HEK293 (cell line): ENCODE measurements at regions not wholly inside any gene's neighbourhood (a gene's known extent, or its start where the extent isn't known, plus 50 kb on each side); places are given as distances from the start of the nearest gene placed in this dataset.
A peak's percentile ranks its signal among the peaks of the same experiment; 100 is the strongest.

Experiments used
- ELK4 ChIP-seq: IDR thresholded peaks from 2 replicates; pipeline ENCODE4 v1.6.1; 2011; ENCODE audit warnings: mild to moderate bottlenecking, low read depth, low read length, borderline replicate concordance
- GLI4 ChIP-seq: fragments of 450-650 bp; formaldehyde crosslinking; IDR thresholded peaks from 2 replicates; pipeline ENCODE4 v1.5.1; 2016; ENCODE audit warnings: missing biosample characterization, missing genetic modification characterization
- KLF1 ChIP-seq: fragments of 450-650 bp; formaldehyde crosslinking; IDR thresholded peaks from 2 replicates; pipeline ENCODE4 v1.5.1; 2016; ENCODE audit warnings: missing biosample characterization, missing genetic modification characterization
- PRDM2 ChIP-seq: fragments of 450-650 bp; formaldehyde crosslinking; IDR thresholded peaks from 2 replicates; pipeline ENCODE4 v1.5.1; 2016; ENCODE audit warnings: missing biosample characterization, missing genetic modification characterization, borderline replicate concordance
- SP3 ChIP-seq: fragments of 450-650 bp; formaldehyde crosslinking; IDR thresholded peaks from 2 replicates; pipeline ENCODE4 v1.5.1; 2016; ENCODE audit warnings: missing biosample characterization, missing genetic modification characterization
- ZBTB20 ChIP-seq: fragments of 450-650 bp; formaldehyde crosslinking; IDR thresholded peaks from 2 replicates; pipeline ENCODE4 v1.5.1; 2016; ENCODE audit warnings: missing biosample characterization, missing genetic modification characterization
- ZBTB49 ChIP-seq: fragments of 450-650 bp; formaldehyde crosslinking; IDR thresholded peaks from 2 replicates; pipeline ENCODE4 v1.5.1; 2016; ENCODE audit warnings: missing biosample characterization, missing genetic modification characterization, low read depth
- ZBTB8A ChIP-seq: fragments of 450-650 bp; formaldehyde crosslinking; IDR thresholded peaks from 2 replicates; pipeline ENCODE4 v1.5.1; 2016; ENCODE audit warnings: missing biosample characterization, missing genetic modification characterization
- ZNF202 ChIP-seq: fragments of 450-650 bp; formaldehyde crosslinking; IDR thresholded peaks from 2 replicates; pipeline ENCODE4 v1.5.1; 2016; ENCODE audit warnings: missing biosample characterization, missing genetic modification characterization, borderline replicate concordance
- ZNF223 ChIP-seq: fragments of 450-650 bp; formaldehyde crosslinking; IDR thresholded peaks from 2 replicates; pipeline ENCODE4 v1.5.1; 2016; ENCODE audit warnings: missing biosample characterization, missing genetic modification characterization
- ZNF350 ChIP-seq: fragments of 450-650 bp; formaldehyde crosslinking; IDR thresholded peaks from 2 replicates; pipeline ENCODE4 v1.5.0; 2017; ENCODE audit warnings: missing biosample characterization, mild to moderate bottlenecking, missing genetic modification characterization
- ZNF37A ChIP-seq: fragments of 450-650 bp; IDR thresholded peaks from 2 replicates; pipeline ENCODE4 v1.5.1; 2018; ENCODE audit warnings: missing biosample characterization, missing genetic modification characterization
- ZNF391 ChIP-seq: fragments of 450-650 bp; formaldehyde crosslinking; IDR thresholded peaks from 2 replicates; pipeline ENCODE4 v1.5.1; 2016; ENCODE audit warnings: low read depth, missing biosample characterization, missing genetic modification characterization, borderline replicate concordance
- ZNF423 ChIP-seq: fragments of 450-650 bp; formaldehyde crosslinking; IDR thresholded peaks from 2 replicates; pipeline ENCODE4 v1.5.1; 2016; ENCODE audit warnings: missing biosample characterization, missing genetic modification characterization
- ZNF426 ChIP-seq: fragments of 450-650 bp; formaldehyde crosslinking; IDR thresholded peaks from 2 replicates; pipeline ENCODE4 v1.5.1; 2017; ENCODE audit warnings: missing biosample characterization, missing genetic modification characterization, mild to moderate bottlenecking, inconsistent platforms, moderate library complexity
- ZNF529 ChIP-seq: fragments of 450-650 bp; formaldehyde crosslinking; IDR thresholded peaks from 2 replicates; pipeline ENCODE4 v1.5.1; 2017; ENCODE audit warnings: missing genetic modification characterization, missing biosample characterization; ENCODE audit not compliant: insufficient replicate concordance
- ZNF544 ChIP-seq: fragments of 450-650 bp; formaldehyde crosslinking; IDR thresholded peaks from 2 replicates; pipeline ENCODE4 v1.5.0; 2017; ENCODE audit warnings: missing biosample characterization, missing genetic modification characterization
- ZNF561 ChIP-seq: fragments of 450-650 bp; IDR thresholded peaks from 2 replicates; pipeline ENCODE4 v1.5.1; 2018; ENCODE audit warnings: missing biosample characterization, missing genetic modification characterization, borderline replicate concordance
- ZNF629 ChIP-seq: fragments of 450-650 bp; formaldehyde crosslinking; IDR thresholded peaks from 2 replicates; pipeline ENCODE4 v1.5.1; 2017; ENCODE audit warnings: missing biosample characterization, missing genetic modification characterization
- ZNF830 ChIP-seq: fragments of 450-650 bp; IDR thresholded peaks from 2 replicates; pipeline ENCODE4 v1.5.0; 2018; ENCODE audit warnings: missing biosample characterization, missing genetic modification characterization, low read depth, mild to moderate bottlenecking, moderate library complexity
- ZNF843 ChIP-seq: fragments of 450-650 bp; formaldehyde crosslinking; IDR thresholded peaks from 2 replicates; pipeline ENCODE4 v1.5.1; 2016; ENCODE audit warnings: missing biosample characterization, missing genetic modification characterization

- no peak for TF ChIP-seq ZBTB49 (tag by site-specific recombination)
- TF ChIP-seq ZBTB20: 0 out of 2 replicates have a peak, but pooled peaks have one; percentile 31
- peak; percentile 71 for TF ChIP-seq ZNF629 (tag by site-specific recombination)
- no peak for TF ChIP-seq KLF1
- no peak for TF ChIP-seq GLI4
- no peak for TF ChIP-seq ZNF350 (tag by site-specific recombination)
- no peak for TF ChIP-seq ZNF830 (tag by site-specific recombination)
- TF ChIP-seq ZNF426 (tag by site-specific recombination): no peak
- TF ChIP-seq ZNF37A (tag by site-specific recombination): no peak
- no peak for TF ChIP-seq ZNF223 (tag by site-specific recombination)
- no peak for TF ChIP-seq PRDM2 (tag by site-specific recombination)
- TF ChIP-seq SP3: no peak
- peak; percentile 46; the same call in 1 of the 2 replicates for TF ChIP-seq ZNF544 (tag by site-specific recombination)
- TF ChIP-seq ZNF561 (tag by site-specific recombination): peak; percentile 57; the same call in 1 of the 2 replicates
- TF ChIP-seq ZNF843 (tag by site-specific recombination): no peak
- TF ChIP-seq ELK4: no peak
- TF ChIP-seq ZBTB8A: no peak
- TF ChIP-seq ZNF202 (tag by site-specific recombination): no peak
- TF ChIP-seq ZNF423 (tag by site-specific recombination): no peak
- no peak for TF ChIP-seq ZNF529 (tag by site-specific recombination)
- no peak for TF ChIP-seq ZNF391 (tag by site-specific recombination)
These were observed 145.5 kb upstream of the TOP1 start (continued) for GRCh38 chr20:40883097-40883496.
